SU-DHL-6 (cell line): ENCODE measurements at regions not wholly inside any gene's neighbourhood (a gene's known extent, or its start where the extent isn't known, plus 50 kb on each side); places are given as distances from the start of the nearest gene placed in this dataset.

Experiments
- H2AFZ ChIP-seq: fragments of 200-600 bp; sonication (generic); 2 replicates; pipeline ENCODE4 v1.6.1; 2014; ENCODE audit warnings: low read depth, mild to moderate bottlenecking, moderate library complexity, mixed read lengths, antibody characterized with exemption, low read length; ENCODE audit not compliant: severe bottlenecking
- H3F3A ChIP-seq: fragments of 200-600 bp; shearing (Covaris generic); 2 replicates; pipeline ENCODE4 v1.6.0; 2016; ENCODE audit warnings: antibody characterized with exemption, mild to moderate bottlenecking; ENCODE audit not compliant: insufficient read depth
- H3K27ac ChIP-seq: fragments of 200-600 bp; sonication (generic); 2 replicates; pipeline ENCODE4 v1.5.1; 2016; ENCODE audit warnings: low read depth, mild to moderate bottlenecking, low read length, moderate library complexity, mixed read lengths
- H3K27me3 ChIP-seq: fragments of 200-600 bp; sonication (generic), shearing (Covaris generic); 2 replicates; pipeline ENCODE4 v1.6.0; 2014; ENCODE audit warnings: mild to moderate bottlenecking, low read length
- H3K36me3 ChIP-seq: fragments of 200-600 bp; sonication (generic); 2 replicates; pipeline ENCODE4 v1.6.1; 2014; ENCODE audit warnings: mild to moderate bottlenecking, low read length, mixed read lengths
- H3K4me2 ChIP-seq: fragments of 300-600, 200-600 bp; shearing (Covaris generic), sonication (generic); 2 replicates; pipeline ENCODE4 v1.6.0; 2014; ENCODE audit warnings: low read length, low read depth, mild to moderate bottlenecking; ENCODE audit not compliant: poor library complexity, severe bottlenecking
- H3K4me3 ChIP-seq: fragments of 200-600 bp; sonication (generic); 2 replicates; pipeline ENCODE4 v1.5.1; 2014; ENCODE audit warnings: antibody characterized with exemption, low read length, mild to moderate bottlenecking, mixed read lengths; ENCODE audit not compliant: insufficient read depth, poor library complexity, severe bottlenecking
- H3K79me2 ChIP-seq: fragments of 200-600 bp; sonication (generic); 2 replicates; pipeline ENCODE4 v1.6.1; 2014; ENCODE audit warnings: mild to moderate bottlenecking, low read length, moderate library complexity; ENCODE audit not compliant: insufficient read depth
- H3K9ac ChIP-seq: fragments of 200-600 bp; sonication (generic); 2 replicates; pipeline ENCODE4 v1.7.0; 2014; ENCODE audit warnings: mild to moderate bottlenecking, low read length
- H3K9me2 ChIP-seq: fragments of 200-600 bp; sonication (generic); replicated peaks from 2 replicates; pipeline ENCODE4 v1.6.1; 2014; ENCODE audit warnings: low read length; ENCODE audit not compliant: insufficient read depth
- H3K9me3 ChIP-seq: fragments of 200-600 bp; sonication (generic); 2 replicates; pipeline ENCODE4 v1.6.1; 2014; ENCODE audit warnings: low read length, mixed read lengths; ENCODE audit not compliant: insufficient read depth
- H4K20me1 ChIP-seq: fragments of 200-600 bp; sonication (generic); 2 replicates; pipeline ENCODE4 v1.6.1; 2014; ENCODE audit warnings: low read depth, mild to moderate bottlenecking, antibody characterized with exemption, low read length, moderate library complexity, mixed read lengths
- EZH2phosphoT487 ChIP-seq: fragments of 200-600 bp; sonication (generic), shearing (Covaris generic); conservative IDR thresholded peaks from 2 replicates; pipeline ENCODE4 v1.6.1; 2018; ENCODE audit warnings: mild to moderate bottlenecking, antibody characterized with exemption, low read length, moderate library complexity, mixed read lengths
- TF ChIP-seq, protein P1 (sequence below): fragments of 200-600 bp; sonication (generic); IDR thresholded peaks from one replicate; pipeline ENCODE4 v1.5.1; 2017; ENCODE audit warnings: antibody characterized with exemption, mild to moderate bottlenecking, low read length, moderate library complexity; ENCODE audit not compliant: insufficient read depth, poor library complexity, severe bottlenecking

DNA sequence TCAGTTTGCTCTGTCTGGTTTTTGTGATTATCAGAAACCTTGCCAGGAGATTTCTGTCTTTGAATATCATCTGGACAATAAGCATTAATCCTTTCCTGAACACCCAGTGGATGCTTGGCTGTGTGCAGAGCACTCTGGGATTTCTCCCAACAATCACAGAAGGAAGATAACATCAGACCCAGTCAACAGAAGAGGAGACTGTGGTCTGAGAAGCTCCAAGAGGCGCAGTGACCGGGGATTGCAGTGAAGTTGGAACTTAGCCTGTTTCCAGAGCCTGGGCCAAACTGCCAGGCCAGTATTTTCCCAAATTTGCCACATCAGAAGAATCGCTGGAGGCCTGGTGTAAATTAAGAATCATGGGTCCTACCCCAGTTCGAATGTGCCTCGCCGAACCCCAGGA lies 264.7 kb downstream of the C16orf95 start:
- H3K27ac ChIP-seq: no peak overlapping the region
- no peaks in the 10 kb centered on the region for H3K36me3 ChIP-seq
- TF ChIP-seq EZH2phosphoT487: no peak
- TF ChIP-seq, protein P1, sequence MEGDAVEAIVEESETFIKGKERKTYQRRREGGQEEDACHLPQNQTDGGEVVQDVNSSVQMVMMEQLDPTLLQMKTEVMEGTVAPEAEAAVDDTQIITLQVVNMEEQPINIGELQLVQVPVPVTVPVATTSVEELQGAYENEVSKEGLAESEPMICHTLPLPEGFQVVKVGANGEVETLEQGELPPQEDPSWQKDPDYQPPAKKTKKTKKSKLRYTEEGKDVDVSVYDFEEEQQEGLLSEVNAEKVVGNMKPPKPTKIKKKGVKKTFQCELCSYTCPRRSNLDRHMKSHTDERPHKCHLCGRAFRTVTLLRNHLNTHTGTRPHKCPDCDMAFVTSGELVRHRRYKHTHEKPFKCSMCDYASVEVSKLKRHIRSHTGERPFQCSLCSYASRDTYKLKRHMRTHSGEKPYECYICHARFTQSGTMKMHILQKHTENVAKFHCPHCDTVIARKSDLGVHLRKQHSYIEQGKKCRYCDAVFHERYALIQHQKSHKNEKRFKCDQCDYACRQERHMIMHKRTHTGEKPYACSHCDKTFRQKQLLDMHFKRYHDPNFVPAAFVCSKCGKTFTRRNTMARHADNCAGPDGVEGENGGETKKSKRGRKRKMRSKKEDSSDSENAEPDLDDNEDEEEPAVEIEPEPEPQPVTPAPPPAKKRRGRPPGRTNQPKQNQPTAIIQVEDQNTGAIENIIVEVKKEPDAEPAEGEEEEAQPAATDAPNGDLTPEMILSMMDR: no peak
- no peak overlapping the region for H3K4me3 ChIP-seq
- no peaks in the 10 kb centered on the region for H3K27me3 ChIP-seq
- no peaks in the 10 kb centered on the region for H3K79me2 ChIP-seq
- no peak overlapping the region for H3K9ac ChIP-seq
- no peaks in the 10 kb centered on the region for H3K9me3 ChIP-seq
- no peaks in the 10 kb centered on the region for H4K20me1 ChIP-seq
- H2AFZ ChIP-seq: no peak overlapping the region
- no peak overlapping the region for H3K4me2 ChIP-seq
- no peaks in the 10 kb centered on the region for H3K9me2 ChIP-seq
- H3F3A ChIP-seq: no peaks in the 10 kb centered on the region

DNA sequence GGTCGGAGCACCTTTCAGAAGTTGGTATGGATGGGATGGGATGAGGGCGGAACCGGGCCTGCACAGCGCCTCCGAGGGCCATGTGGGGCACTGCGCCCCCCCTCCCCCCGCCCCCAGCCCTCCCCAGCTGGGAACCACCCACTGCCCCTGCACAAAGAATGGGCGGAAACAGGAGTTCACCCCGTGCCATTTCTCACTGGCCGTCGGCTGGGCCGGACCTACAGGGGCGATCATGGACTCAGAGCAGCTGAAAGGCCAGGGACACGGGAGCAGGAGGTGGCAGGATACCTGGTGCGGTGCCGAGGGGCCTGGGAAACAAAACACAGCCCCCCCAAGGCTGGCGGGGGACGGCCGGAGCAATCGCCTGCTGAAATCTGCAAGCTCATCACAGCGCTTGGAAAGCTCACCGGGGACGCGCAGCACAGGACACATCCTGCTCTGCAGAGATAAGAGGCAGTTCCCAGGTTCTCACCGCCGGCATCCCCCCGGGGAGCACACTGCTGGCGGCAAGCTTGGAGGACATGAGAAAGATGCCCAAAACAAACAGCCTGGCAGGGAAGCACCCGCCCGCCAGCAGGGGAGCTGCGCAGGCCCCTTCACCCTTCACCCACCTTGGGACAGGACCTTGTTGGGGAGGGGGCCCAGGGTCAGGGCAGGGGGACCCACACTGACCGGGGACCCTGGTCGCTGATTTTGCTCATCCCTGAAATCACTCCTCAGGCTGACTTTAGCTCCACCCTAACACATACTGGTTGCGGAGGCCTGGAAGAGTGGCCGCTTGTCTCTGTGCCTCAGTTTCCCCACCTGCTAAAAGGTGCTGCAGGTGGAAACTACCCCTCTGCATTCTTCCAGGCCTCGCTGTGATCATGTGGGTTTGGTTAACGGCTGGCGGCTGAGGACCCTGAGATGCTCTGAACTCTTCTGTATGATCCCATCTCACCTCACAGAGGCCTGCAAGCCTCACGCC lies 263.9 kb downstream of the C16orf95 start:
- Histone ChIP-seq H3K79me2 (no peaks in the 10 kb centered on the region), H3K27ac (no peak overlapping the region), H3K4me2 (no peak overlapping the region), H3K9ac (no peak overlapping the region), H3K9me2 (no peaks in the 10 kb centered on the region), H3K9me3 (no peaks in the 10 kb centered on the region), H2AFZ (no peak overlapping the region), H3F3A (no peaks in the 10 kb centered on the region), H3K36me3 (no peaks in the 10 kb centered on the region), H3K27me3 (no peaks in the 10 kb centered on the region), H4K20me1 (no peaks in the 10 kb centered on the region), H3K4me3 (no peak overlapping the region)
- TF ChIP-seq EZH2phosphoT487: no peak
- TF ChIP-seq, protein P1: no peak

DNA sequence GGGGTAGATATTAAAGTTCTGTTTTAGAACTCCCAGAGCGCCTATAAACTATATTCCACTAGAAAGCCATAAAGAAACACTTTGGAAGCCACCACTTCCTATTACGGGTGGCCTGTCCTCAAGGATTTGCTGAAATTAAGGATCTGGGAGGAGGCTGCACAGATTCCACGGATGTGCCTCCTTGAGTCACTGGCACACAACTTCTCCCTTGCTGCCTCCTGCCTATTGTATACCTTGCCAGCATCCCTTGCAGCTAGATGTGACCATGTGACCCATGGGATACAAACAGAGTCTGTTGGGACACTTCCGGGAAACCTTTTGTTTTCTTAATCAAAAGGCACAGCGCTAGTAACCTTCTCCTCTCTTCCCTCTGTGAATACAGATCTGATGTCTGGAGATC lies 263.0 kb downstream of the C16orf95 start:
- Histone ChIP-seq H3K4me2 (no peak overlapping the region), H3F3A (no peaks in the 10 kb centered on the region), H3K27ac (no peak overlapping the region), H2AFZ (no peak overlapping the region), H3K36me3 (no peaks in the 10 kb centered on the region), H3K9ac (no peak overlapping the region), H3K79me2 (no peaks in the 10 kb centered on the region), H4K20me1 (no peaks in the 10 kb centered on the region), H3K9me3 (no peaks in the 10 kb centered on the region), H3K9me2 (no peaks in the 10 kb centered on the region), H3K4me3 (no peak overlapping the region), H3K27me3 (no peaks in the 10 kb centered on the region)
- no peak for TF ChIP-seq EZH2phosphoT487

DNA sequence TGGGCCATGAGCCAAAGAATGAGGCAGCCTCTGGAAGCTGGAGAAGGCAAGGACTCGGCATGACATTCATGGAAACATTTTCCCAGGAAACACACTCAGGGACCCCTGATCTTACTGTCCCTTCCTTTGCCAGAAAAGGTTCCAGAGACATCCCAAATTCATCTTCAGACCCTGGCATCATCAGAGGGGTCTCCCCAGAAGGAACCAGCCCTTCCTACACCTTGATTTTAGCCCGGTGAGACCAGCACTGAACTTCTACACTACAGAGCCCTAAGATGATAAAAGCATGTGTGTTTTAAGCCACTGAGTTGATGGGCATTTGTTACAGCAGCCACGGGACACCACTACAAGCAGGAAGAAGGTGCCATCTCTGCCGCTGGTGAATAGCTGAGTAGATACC lies 262.3 kb downstream of the C16orf95 start:
- H3F3A ChIP-seq: no peaks in the 10 kb centered on the region
- no peaks in the 10 kb centered on the region for H3K79me2 ChIP-seq
- H3K4me2 ChIP-seq: no peak overlapping the region
- H4K20me1 ChIP-seq: no peaks in the 10 kb centered on the region
- H3K9me2 ChIP-seq: no peaks in the 10 kb centered on the region
- no peak overlapping the region for H3K27ac ChIP-seq
- TF ChIP-seq, protein P1: no peak
- no peak for TF ChIP-seq EZH2phosphoT487
- no peak overlapping the region for H3K4me3 ChIP-seq
- H3K27me3 ChIP-seq: no peaks in the 10 kb centered on the region
- H3K9ac ChIP-seq: no peak overlapping the region
- H2AFZ ChIP-seq: no peak overlapping the region
- H3K9me3 ChIP-seq: no peaks in the 10 kb centered on the region
- H3K36me3 ChIP-seq: no peaks in the 10 kb centered on the region
